GM12878 (cell line): ENCODE measurements at regions not wholly inside any gene's neighbourhood (a gene's known extent, or its start where the extent isn't known, plus 50 kb on each side); places are given as distances from the start of the nearest gene placed in this dataset.

ENCODE experiments used
- CHD2 ChIP-seq: IDR thresholded peaks from 2 replicates; pipeline ENCODE4 v1.6.1; 2011; ENCODE audit warnings: low read depth, low read length, improper control_type of control experiment, borderline replicate concordance
- ZSCAN29 ChIP-seq: fragments of 450-650 bp; IDR thresholded peaks from 2 replicates; pipeline ENCODE4 v1.6.1; 2017; ENCODE audit warnings: mild to moderate bottlenecking, moderate library complexity
- TF ChIP-seq, protein P1 (sequence below): IDR thresholded peaks from 2 replicates; pipeline ENCODE4 v1.6.1; 2011; ENCODE audit warnings: mild to moderate bottlenecking, low read depth, low read length, moderate library complexity; ENCODE audit not compliant: insufficient replicate concordance

DNA sequence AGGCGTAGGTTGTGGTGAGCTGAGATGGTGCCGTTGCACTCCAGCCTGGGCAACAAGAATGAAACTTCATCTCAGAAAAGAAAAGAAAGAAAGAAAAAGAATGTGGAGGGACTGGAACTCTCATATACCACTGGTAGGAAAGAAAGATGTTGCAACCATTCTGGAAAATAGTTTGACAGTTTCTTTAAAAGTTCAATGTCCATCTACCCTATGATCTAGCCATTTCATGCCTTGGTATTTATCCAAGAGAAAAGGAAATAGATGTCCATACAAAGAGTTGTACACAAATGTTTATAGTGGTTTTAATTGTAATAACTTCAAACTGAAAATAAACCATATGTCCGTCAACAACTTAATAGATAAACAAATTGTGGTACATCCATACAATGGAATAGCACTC, 190.1 kb upstream of the ZNF217 start:
- TF ChIP-seq ZSCAN29 (no peak), CHD2 (no peak)
- TF ChIP-seq, protein P1, sequence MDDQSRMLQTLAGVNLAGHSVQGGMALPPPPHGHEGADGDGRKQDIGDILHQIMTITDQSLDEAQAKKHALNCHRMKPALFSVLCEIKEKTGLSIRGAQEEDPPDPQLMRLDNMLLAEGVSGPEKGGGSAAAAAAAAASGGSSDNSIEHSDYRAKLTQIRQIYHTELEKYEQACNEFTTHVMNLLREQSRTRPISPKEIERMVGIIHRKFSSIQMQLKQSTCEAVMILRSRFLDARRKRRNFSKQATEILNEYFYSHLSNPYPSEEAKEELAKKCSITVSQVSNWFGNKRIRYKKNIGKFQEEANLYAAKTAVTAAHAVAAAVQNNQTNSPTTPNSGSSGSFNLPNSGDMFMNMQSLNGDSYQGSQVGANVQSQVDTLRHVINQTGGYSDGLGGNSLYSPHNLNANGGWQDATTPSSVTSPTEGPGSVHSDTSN = no peak
